GM18868 (cell line): ENCODE measurements at regions not wholly inside any gene's neighbourhood (a gene's known extent, or its start where the extent isn't known, plus 50 kb on each side); places are given as distances from the start of the nearest gene placed in this dataset.
A peak's percentile ranks its signal among the peaks of the same experiment; 100 is the strongest.
"Not testable (repeated sequence)": the region's sequence is repeated elsewhere in the genome, so short reads cannot be mapped to it uniquely, and the experiment has no call there.

Experiments
- ATAC-seq: cut with Tn5 transposase; IDR thresholded peaks from one replicate; pipeline ENCODE4 v1.9.1; 2021; ENCODE audit warnings: mild to moderate bottlenecking, moderate library complexity; ENCODE audit not compliant: unreplicated experiment

DNA sequence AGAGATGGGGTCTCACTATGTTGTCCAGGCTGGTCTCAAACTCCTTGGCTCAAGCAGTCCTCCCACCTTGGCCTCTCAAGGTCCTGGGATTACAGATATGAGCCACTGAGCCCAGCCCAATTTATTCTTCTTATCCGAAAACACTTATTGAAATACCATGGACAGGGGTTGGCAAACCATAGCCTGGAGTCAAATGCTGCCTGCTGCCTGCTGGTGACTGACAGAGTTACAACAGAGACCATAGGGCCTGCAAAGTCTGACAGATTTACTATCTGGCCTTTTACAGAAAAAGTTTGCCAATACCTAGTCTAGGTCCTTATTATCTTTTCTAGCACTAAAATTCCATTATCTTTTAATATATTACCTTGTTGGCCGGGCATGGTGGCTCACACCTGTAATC lies 87.1 kb upstream of the ZNF281 start:
- no peak for ATAC-seq

GRCh38 chr1:200495901-200496300 lies 86.1 kb upstream of the ZNF281 start:
- ATAC-seq: no peak

- ATAC-seq: no peak
Observed at GRCh38 chr1:200493344-200493743, 83.5 kb upstream of the ZNF281 start.

DNA sequence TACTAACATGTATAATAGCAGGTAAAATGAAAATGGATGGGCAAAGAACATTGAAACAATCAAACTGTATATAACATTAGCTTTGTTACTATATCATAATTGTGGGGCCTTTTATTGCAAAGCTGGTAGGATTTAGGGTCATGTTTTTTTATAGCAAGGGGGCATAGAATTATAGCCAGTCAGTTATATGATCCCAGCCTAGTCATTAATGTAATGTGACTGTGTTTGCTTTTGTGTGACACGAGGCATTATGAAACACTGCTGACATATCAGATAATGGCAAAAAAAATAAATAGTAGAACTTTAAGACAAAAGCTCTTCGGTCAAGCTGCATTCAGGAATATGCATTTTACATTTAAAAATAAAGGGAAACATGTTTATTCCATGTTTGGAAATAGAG lies 81.3 kb upstream of the ZNF281 start:
- no peak for ATAC-seq

- ATAC-seq: no peak
Observed at GRCh38 chr1:200490183-200490582, 80.3 kb upstream of the ZNF281 start.

GRCh38 chr1:200488375-200489165 lies 78.7 kb upstream of the ZNF281 start:
- peak; percentile 63 for ATAC-seq

GRCh38 chr1:200487650-200488049 lies 77.8 kb upstream of the ZNF281 start:
- ATAC-seq: no peak

- no peak for ATAC-seq
Observed at GRCh38 chr1:200486634-200487033, 76.8 kb upstream of the ZNF281 start.

- not testable (repeated sequence) for ATAC-seq
Observed at GRCh38 chr1:200484438-200484946, 74.7 kb upstream of the ZNF281 start.

- ATAC-seq: peak; percentile 100
Observed at GRCh38 chr1:200483491-200484143, 73.8 kb upstream of the ZNF281 start.

DNA sequence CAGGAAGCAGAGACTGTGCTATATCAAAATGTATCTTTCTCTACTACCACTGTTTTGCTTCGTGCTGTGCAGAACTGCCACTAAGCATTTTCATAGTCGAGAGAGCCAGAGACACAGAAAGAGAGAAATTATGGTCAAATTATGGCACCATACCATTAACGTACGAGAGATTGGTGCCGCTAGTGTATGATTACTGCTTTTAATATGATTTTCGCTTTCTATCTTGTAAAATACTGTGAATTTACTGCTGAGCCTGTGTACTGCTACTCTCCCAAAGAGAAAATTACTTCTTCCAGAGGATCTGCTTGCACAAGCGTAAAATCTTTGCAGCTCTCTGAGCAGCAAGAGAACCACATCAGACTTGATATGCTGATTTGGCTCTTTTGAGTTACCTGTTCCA lies 71.1 kb upstream of the ZNF281 start:
- no peak for ATAC-seq

GRCh38 chr1:200479816-200480215 lies 70.0 kb upstream of the ZNF281 start:
- ATAC-seq: no peak

DNA sequence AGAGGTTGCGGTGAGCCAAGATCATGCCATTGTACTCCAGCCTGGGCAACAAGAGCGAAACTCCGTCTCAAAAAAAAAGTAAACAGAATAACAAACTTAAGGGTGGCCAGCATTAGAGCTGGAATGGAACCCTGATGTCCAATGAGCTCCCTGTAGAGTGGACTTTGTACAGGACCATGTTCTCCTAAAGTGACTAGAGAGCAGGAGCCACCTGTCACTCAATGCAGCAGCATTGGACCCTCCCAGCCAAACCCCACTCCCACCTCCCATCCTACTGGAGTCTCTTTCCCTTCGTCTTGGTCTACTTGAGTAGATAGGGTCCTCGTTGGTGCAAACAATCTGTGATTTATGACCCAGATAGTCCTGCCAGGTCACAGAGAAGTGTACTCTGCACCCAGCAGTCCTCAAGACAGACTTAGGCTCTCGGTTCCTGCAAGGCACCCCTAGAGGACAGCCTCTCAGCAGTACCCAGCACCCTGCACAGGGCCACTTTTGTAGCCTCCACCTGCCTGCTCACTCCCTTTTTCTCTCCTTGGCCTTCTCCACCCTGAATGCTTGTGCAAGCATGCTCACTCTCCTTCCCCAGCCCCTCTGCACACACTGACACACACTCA lies 69.2 kb upstream of the ZNF281 start:
- ATAC-seq: no peak

DNA sequence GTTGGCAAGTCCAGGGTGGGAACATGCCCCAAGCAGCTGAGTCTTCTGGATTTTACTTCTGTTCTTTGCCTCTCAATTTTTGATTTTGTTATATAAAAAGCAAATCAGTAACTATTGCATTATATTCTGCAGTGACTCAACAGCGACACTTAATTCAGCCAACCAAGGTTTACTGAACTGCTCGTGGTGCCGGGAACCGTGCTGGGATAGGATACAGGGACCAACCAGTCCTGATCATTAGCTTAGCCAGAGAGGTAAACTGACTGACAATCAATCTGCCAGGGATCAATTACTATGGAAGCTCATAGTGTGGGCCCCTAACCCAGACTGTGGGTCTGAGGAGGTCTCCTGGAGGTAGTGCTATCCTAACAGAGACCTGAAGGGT lies 68.4 kb upstream of the ZNF281 start:
- no peak for ATAC-seq

- no peak for ATAC-seq
Observed at GRCh38 chr1:200474633-200475032, 64.8 kb upstream of the ZNF281 start.

DNA sequence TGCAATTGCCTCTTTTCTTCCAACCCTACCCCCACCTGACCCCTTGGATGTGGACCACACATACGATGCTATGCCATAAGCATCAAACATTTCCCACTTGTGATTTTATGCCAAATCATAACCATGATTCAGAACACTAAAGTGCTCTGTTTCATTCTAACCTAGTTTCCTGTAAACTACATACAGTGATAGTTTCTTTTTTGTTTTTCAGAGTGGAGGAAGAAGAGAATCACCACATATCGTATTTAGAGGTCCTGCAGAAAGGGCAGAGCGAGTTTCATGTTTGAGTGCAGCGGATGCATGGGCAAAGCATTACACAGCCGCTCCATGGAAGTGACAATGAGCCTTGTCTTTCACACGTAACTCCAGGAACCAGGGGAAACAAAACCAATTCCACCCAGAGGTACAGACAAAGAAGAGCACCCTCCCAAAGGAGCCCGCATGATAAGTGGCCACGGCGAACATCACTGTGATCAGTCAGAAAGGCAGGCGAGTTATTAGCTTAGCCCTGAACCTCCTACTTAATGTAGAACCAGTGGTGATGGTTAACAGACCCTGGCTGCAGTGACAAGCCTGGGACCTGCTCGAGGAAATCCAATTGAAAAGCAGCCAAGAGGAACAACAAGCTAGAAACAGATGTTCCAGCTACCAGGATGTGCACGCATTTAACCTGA lies 64.0 kb upstream of the ZNF281 start:
- peak; percentile 64 for ATAC-seq

DNA sequence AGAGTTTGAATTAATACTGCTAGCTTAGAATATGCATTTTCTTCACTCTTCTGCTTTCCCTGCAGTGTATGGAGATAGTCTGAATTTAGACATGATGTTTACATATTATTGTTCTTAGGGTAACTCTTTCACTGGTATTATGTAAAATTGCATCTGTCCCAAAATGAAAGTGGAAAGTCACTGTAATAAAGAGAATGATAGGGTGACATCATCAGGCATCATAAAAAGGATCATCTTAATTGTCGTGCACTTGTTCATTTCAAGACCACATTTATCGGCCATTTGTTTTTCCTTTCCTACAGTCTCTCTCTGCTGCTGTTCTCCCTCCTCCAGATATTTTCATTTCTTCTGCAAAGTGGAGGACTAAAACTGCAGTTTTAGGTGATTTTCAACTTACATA lies 61.9 kb upstream of the ZNF281 start:
- no peak for ATAC-seq

DNA sequence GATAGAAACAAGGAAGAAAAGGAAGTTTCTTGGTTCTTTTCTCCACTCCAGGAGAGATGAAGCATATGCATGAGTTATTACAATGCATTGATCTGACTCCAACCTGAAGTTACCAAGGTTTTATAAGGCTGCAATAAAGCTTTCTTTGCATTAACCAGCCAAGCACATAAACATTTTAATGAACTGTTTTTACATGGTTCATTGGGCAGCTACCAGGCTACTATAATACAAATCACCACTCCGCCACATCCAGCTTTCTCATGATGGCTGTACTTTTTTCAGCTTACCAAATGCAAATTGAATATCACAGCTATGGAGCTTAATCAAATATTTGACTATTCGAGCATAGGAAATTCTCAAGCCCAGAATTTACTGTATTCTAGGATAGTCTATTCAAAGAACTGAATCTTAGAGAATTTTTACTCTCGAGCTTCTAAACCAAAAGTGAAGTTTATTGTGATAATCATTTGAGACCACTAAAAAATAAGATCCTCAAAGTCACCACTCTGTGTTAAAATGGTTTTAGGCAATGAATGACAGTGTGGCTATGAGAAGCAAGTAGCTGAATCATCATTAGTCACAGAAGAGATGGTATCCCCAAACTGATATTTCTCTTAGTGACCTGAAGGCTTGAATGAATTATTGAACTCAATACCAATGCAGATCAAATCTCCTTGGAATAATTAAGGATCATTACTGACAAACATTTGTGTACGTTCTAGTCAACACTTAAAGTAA lies 58.6 kb upstream of the ZNF281 start:
- ATAC-seq: no peak

DNA sequence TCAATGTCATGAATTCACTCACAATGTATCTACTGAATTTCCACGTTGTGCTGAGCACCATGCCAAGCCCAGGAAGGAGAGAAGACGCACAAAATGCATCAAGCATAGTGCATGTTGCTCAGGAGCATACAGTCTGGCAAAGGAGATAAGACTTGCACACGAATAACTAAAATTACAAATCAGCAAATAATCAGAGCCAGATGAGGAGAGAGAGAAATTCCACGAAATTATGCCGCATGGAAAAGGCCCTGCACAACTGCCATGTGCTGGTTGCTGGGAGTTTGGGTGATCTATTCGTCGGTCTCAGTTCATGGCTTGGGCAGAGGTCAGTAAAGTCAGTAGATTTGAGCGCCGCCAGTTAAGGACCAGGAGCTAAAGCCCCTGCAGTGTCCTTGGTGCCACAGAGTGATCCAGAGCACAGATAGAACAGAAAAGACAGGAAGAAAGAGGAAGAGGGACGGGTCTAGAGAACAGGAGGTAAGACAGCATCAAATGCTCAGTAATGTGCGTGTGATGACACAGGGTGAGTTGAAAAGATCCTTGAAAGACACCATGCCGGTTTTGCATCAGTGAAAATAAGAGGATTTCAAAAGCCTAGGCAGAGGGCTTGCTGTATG lies 55.1 kb upstream of the ZNF281 start:
- no peak for ATAC-seq
